BJ (cell line): ENCODE measurements at regions not wholly inside any gene's neighbourhood (a gene's known extent, or its start where the extent isn't known, plus 50 kb on each side); places are given as distances from the start of the nearest gene placed in this dataset.

Experiments
- CTCF ChIA-PET: fragments of 350-600 bp; formaldehyde crosslinking; extraction: SDS; loops from one replicate; lab custom pipeline; 2021; ENCODE audit warnings: antibody characterized with exemption, inconsistent platforms; lab: Yijun Ruan, JAX
- POLR2A ChIA-PET: fragments of 300-600 bp; sonication (Branson Sonifier 250); formaldehyde crosslinking; extraction: SDS; loops from one replicate; lab custom pipeline; 2021; ENCODE audit warnings: antibody characterized with exemption; lab: Charles Lee
- DNase-seq: peaks from one replicate; pipeline ENCODE4 v3.0.0-alpha.2; 2011; ENCODE audit warnings: low read depth
- H3K27me3 ChIP-seq: 2 replicates; pipeline ENCODE4 v1.6.0; 2011; ENCODE audit warnings: low read length; ENCODE audit not compliant: control insufficient read depth, insufficient read depth
- H3K36me3 ChIP-seq: 2 replicates; pipeline ENCODE4 v1.5.1; 2011; ENCODE audit warnings: low read length; ENCODE audit not compliant: control insufficient read depth, insufficient read depth
- H3K4me3 ChIP-seq: 2 replicates; pipeline ENCODE4 v1.5.1; 2011; ENCODE audit warnings: low read depth, mild to moderate bottlenecking, control low read depth, low read length
- TF ChIP-seq, protein P1 (sequence below): IDR thresholded peaks from 2 replicates; pipeline ENCODE4 v1.5.1; 2011; ENCODE audit warnings: low read depth, mild to moderate bottlenecking, control low read depth, inconsistent platforms, low read length, moderate library complexity; ENCODE audit not compliant: insufficient read depth

DNA sequence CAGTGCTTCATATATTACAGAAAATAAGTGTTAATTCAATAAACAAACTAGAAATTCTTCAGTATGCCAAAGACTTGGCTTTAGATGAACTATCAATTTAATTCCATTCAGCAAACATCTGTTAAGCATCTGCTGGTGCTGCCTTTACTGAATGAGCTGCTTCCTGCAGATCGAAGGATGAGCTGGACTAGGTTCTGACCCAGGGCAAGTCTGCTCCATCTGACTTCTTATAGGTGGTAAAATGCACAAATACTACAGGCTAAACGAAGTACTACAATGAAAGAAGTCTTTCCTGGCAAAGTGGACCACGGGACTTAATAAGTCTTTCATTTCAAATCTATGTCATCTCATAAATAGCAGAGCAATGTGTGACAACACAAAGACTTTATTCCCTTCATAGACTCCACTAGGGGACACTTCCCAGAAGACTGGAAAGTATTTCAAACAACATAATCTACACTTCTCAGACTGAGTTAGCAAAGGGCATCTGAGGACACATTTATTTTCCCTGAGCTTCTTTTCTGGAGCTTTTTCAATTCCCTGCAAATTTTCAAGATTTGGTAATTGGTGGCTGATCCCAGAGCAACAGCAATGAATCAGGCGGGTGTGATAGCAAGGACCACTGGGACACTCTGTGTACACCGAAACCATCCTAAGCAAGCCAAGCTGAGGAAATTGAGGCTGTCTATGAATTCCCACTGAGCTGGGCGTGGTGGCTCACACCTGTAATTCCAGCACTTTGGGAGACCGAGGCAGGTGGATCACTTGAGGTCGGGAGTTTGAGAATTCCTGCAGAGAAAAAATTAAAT, 108.9 kb upstream of the FRMD4A start:
- no peaks in the 10 kb centered on the region for H3K36me3 ChIP-seq
- TF ChIP-seq, protein P1, sequence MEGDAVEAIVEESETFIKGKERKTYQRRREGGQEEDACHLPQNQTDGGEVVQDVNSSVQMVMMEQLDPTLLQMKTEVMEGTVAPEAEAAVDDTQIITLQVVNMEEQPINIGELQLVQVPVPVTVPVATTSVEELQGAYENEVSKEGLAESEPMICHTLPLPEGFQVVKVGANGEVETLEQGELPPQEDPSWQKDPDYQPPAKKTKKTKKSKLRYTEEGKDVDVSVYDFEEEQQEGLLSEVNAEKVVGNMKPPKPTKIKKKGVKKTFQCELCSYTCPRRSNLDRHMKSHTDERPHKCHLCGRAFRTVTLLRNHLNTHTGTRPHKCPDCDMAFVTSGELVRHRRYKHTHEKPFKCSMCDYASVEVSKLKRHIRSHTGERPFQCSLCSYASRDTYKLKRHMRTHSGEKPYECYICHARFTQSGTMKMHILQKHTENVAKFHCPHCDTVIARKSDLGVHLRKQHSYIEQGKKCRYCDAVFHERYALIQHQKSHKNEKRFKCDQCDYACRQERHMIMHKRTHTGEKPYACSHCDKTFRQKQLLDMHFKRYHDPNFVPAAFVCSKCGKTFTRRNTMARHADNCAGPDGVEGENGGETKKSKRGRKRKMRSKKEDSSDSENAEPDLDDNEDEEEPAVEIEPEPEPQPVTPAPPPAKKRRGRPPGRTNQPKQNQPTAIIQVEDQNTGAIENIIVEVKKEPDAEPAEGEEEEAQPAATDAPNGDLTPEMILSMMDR = no peak
- no peak for DNase-seq
- no peaks in the 10 kb centered on the region; the same call in 1 of the 2 replicates for H3K27me3 ChIP-seq
- ChIA-PET CTCF (interaction anchor here (1.2 kb wide), 1 partner anchor 11 kb away, joined by 3 read pairs; no protein-coding TSS in a partner anchor), POLR2A (interaction anchor here (0.6 kb wide), 1 partner anchor 512 kb away, joined by 3 read pairs; no protein-coding TSS in a partner anchor)
- no peak overlapping the region for H3K4me3 ChIP-seq

DNA sequence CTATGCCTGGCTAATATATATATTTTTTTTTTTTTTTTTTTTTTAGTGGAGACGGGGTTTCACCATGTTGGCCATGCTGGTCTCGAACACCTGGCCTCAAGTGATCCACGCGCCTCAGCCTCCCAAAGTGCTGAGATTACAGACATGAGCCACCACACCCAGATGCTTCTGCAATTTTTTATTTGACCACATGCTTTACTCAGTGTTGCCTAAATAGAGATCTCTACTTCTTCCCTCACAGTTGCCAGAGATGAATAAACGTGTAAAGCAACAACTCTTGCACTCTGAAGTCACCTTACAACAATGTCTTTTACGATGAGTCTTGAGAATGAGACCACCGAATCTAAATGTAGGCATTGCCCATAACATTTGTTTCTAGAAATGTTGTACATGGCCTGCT, 107.9 kb upstream of the FRMD4A start:
- ChIA-PET POLR2A (no interaction called here), CTCF (interaction anchor here (1.0 to 1.2 kb wide), 2 partner anchors 10 to 40 kb away, joined by 3 to 4 read pairs; no protein-coding TSS in a partner anchor)
- Histone ChIP-seq H3K27me3 (no peaks in the 10 kb centered on the region; the same call in 1 of the 2 replicates), H3K36me3 (no peaks in the 10 kb centered on the region), H3K4me3 (no peak overlapping the region)
- TF ChIP-seq, protein P1 = no peak
- DNase-seq = no peak

DNA sequence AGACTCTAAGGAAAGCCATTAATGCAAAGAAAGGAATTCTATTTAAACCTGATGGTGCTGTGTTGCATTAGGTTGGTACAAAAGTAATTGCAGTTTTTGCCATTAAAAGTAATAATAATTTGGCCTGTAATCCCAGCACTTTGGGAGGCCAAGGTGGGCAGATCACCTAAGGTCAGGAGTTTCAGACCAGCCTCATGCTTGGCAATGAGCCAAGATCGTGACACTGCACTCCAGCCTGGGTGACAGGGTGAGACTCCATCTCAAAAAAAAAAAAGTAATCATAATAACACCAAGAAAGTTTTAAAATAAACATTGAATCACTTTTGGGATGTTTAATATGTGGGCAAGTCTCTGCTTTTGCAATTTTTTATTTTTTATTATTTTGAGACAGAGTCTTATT, 107.3 kb upstream of the FRMD4A start:
- TF ChIP-seq, protein P1 = no peak
- DNase-seq = no peak
- H3K27me3 ChIP-seq = no peaks in the 10 kb centered on the region; the same call in 1 of the 2 replicates
- CTCF ChIA-PET = interaction anchor here (1.0 kb wide), 1 partner anchor 41 kb away, joined by 4 read pairs; no protein-coding TSS in a partner anchor
- POLR2A ChIA-PET = no interaction called here
- no peaks in the 10 kb centered on the region for H3K36me3 ChIP-seq
- H3K4me3 ChIP-seq = no peak overlapping the region

DNA sequence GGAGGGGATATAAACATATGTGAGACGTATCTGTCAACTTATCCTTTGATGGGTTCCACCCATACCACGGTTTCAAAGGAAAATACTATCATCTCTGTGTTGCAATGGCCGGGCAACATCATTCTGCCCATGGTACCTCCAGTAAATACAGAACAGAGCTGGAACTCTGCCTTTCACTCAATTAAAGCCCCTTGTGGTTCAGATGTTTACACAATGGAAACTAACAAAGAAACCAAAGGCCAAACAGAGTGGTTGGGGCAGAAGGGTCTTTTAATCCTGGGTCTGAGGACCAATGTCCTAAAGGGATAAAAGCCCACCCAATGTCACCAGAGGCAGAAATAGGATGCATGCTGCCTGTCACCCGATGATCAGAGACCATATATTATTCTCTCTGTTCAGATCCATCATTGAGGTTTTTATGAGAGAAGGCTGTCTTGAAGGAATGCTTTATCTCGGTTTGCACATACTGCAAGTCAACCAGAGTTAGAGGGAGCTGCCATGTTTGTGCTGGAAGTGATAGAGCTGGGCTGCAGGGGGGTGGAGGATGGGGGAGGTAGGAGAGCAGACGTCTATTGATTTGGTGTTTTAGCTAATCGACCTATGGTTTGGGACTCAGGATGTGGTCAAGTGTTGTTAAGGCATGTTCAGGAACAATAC, 105.4 kb upstream of the FRMD4A start:
- CTCF ChIA-PET = interaction anchor here (0.6 to 2.1 kb wide), 3 partner anchors 11 to 861 kb away, joined by 3 to 4 read pairs (median 3); no protein-coding TSS in a partner anchor
- POLR2A ChIA-PET = no interaction called here
- TF ChIP-seq, protein P1 = no peak

DNA sequence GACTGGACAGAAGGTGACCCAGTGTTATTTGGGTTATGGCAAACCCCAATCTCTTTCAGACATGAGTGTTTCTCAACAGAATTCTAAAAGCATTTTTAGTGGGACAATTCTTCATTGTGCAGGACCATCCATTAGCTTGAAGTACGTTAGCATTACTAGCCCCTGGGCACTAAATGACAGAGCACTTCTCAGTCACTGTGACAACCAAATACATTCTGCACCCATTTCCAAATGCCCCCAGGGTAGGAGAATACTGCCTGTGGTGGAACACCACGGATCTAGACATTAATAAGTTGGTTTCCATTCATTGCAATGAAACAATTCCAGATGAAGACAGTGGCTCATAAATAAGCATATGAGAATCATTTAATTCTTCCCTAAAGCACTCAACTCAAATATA, 102.4 kb upstream of the FRMD4A start:
- ChIA-PET CTCF (no interaction called here), POLR2A (no interaction called here)
- H3K36me3 ChIP-seq = no peaks in the 10 kb centered on the region
- TF ChIP-seq, protein P1 = no peak
- H3K27me3 ChIP-seq = no peaks in the 10 kb centered on the region
- DNase-seq = no peak
- H3K4me3 ChIP-seq = no peak overlapping the region

More for the DNA sequence above, 105.4 kb upstream of the FRMD4A start:
- no peak for DNase-seq
- no peaks in the 10 kb centered on the region for H3K36me3 ChIP-seq
- H3K27me3 ChIP-seq = no peaks in the 10 kb centered on the region; the same call in 1 of the 2 replicates
- no peak overlapping the region for H3K4me3 ChIP-seq
